Body of pancreas (tissue), 4 donors: ENCODE measurements at regions not wholly inside any gene's neighbourhood (a gene's known extent, or its start where the extent isn't known, plus 50 kb on each side); places are given as distances from the start of the nearest gene placed in this dataset.
"Not testable (repeated sequence)": the region's sequence is repeated elsewhere in the genome, so short reads cannot be mapped to it uniquely, and the experiment has no call there.

Experiments used
- ATAC-seq: fragments of 150-250 bp; one replicate; pipeline ENCODE4 v1.9.1; 2016
- DNase-seq, 4 donors: peaks; one replicate each; pipeline ENCODE4 v3.0.0-alpha.2; 2019
- H3K27ac ChIP-seq, 4 donors: fragments of 200-600 bp; sonication (generic); 1 replicate in 3 of 4; 2 replicates in 1 of 4; pipeline versions ENCODE4 v1.5.1 to v1.6.1; 2016 to 2019; ENCODE audit warnings: mild to moderate bottlenecking in 1 of 4, mixed read lengths in 1 of 4, moderate library complexity in 1 of 4
- H3K27me3 ChIP-seq, 2 donors: fragments of 200-600 bp; sonication (generic); one replicate each; pipeline ENCODE4 v1.6.0; 2016; ENCODE audit warnings: mild to moderate bottlenecking in 1 of 2
- H3K36me3 ChIP-seq, 2 donors: fragments of 200-600 bp; sonication (generic); replicated peaks in 1 of 2; 2 replicates each; pipeline ENCODE4 v1.5.1; 2016; ENCODE audit warnings: low read depth in 2 of 2; ENCODE audit not compliant: insufficient read depth in 1 of 2
- H3K4me1 ChIP-seq: fragments of 200-600 bp; sonication (generic); one replicate; pipeline ENCODE4 v1.6.0; 2016
- H3K4me3 ChIP-seq, 2 donors: fragments of 200-600 bp; sonication (generic); 1 replicate in 1 of 2; 2 replicates in 1 of 2; pipeline ENCODE4 v1.5.1; 2016 to 2019
- H3K9me3 ChIP-seq, 3 donors: fragments of 200-600 bp; sonication (generic); 1 replicate in 2 of 3; 2 replicates in 1 of 3; pipeline ENCODE4 v1.5.1; 2016
- POLR2A ChIP-seq, 3 donors: fragments of 450-650 bp; IDR thresholded peaks; one replicate each; pipeline ENCODE4 v1.6.1; 2016; ENCODE audit warnings: antibody characterized with exemption in 3 of 3, mild to moderate bottlenecking in 2 of 3
- WGBS, 2 donors: methylation state at CpG; one replicate each; pipeline ENCODE4 v1.1.5; 2017; 5-methylcytosine and 5-hydroxymethylcytosine counted together
- intact Hi-C: fragments of 100-400 bp; cut with DNase I; formaldehyde crosslinking; loops from one replicate; pipeline ENCODE4 v1.15.1; 2023
- TF ChIP-seq, protein P1 (sequence below), 7 experiments: fragments of 450-650 bp in 4 of 7; fragments of 200-600 bp in 3 of 7; sonication (generic) in 3 of 7; IDR thresholded peaks; one replicate each; pipeline ENCODE4 v1.5.1; 2016 to 2019; ENCODE audit warnings: antibody characterized with exemption in 7 of 7

DNA sequence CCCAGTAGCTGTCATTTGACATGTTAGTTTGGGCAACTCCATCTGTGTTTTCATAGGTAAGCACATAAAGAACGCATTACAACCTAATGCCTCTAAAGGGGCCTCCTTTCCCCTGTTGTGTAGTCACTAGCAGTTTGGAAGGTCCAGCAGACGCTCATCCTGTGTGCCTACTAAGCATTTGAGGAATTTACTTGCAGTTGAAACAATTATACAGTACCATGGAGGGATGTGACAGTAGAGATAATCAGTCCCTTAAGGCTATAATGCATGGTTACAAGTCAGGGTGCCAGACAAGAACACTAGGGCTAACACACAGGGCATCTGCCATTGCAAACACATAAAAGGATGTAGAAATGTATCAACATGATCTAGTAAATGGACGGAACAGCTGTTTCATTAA is 138.3 kb downstream of the PCDH10 start:
- intact Hi-C loops, result no loop called here
- TF ChIP-seq, protein P1, sequence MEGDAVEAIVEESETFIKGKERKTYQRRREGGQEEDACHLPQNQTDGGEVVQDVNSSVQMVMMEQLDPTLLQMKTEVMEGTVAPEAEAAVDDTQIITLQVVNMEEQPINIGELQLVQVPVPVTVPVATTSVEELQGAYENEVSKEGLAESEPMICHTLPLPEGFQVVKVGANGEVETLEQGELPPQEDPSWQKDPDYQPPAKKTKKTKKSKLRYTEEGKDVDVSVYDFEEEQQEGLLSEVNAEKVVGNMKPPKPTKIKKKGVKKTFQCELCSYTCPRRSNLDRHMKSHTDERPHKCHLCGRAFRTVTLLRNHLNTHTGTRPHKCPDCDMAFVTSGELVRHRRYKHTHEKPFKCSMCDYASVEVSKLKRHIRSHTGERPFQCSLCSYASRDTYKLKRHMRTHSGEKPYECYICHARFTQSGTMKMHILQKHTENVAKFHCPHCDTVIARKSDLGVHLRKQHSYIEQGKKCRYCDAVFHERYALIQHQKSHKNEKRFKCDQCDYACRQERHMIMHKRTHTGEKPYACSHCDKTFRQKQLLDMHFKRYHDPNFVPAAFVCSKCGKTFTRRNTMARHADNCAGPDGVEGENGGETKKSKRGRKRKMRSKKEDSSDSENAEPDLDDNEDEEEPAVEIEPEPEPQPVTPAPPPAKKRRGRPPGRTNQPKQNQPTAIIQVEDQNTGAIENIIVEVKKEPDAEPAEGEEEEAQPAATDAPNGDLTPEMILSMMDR (IDR thresholded peaks at IDR 0.05), result no peak
- TF ChIP-seq POLR2A (IDR thresholded peaks at IDR 0.05), result no peak
- WGBS, 2 donors, result 33% methylated on average over 3 of the region's 3 CpGs
- no peaks in the 10 kb centered on the region for H3K9me3 ChIP-seq
- H3K27ac ChIP-seq, result no peak overlapping the region
- ATAC-seq (no peak), DNase-seq (no peak)
- no peaks in the 10 kb centered on the region for H3K4me1 ChIP-seq
- no peak overlapping the region for H3K4me3 ChIP-seq
- H3K27me3 ChIP-seq, result no peaks in the 10 kb centered on the region
- H3K36me3 ChIP-seq, result no peaks in the 10 kb centered on the region

DNA sequence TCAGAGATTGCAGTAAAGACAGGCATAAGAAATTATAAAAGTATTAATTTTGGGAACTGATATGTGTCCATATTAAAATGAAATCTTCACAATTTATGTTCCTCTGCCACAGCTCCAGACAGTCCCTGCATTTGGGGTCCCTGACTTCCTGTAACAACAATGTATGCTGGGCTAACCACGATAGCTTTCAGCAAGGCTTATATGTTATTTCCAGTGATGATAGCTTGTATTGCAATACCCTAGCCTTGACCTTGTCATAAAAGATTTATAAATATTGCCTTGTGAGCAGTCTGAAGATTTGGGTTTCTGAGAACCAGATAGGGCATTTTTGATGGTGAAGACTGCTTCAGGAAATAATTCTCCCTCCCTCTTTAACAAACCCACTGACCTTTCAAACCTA is 129.5 kb downstream of the PCDH10 start:
- intact Hi-C loops, result no loop called here
- WGBS, 2 donors, result 60 to 65% methylated on average over 1 of the region's 1 CpG
- no peak for ATAC-seq

DNA sequence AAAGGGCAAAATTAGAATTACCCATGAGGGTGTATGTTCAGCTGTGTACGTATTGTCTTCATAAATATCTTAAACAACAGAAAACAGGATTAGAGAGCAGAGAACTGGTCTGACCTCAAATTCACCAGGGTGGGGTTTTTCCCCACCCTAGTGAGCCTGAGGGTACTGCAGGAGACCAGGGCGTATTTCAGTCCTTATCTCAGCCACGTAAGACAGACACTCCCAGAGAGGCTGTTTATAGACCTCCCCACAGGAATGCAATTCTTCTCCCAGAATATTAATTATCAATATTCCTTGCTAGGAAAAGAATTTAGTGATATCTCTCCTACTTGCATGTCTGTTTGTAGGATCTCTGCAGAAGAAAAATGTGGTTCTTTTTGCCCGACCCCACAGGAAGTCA is 128.8 kb downstream of the PCDH10 start:
- H3K9me3 ChIP-seq, H3K4me1 ChIP-seq, H3K4me3 ChIP-seq, intact Hi-C loops, H3K27me3 ChIP-seq, ATAC-seq, H3K27ac ChIP-seq, H3K36me3 ChIP-seq, DNase-seq: not testable (repeated sequence)
- WGBS, 2 donors, result 60 to 73% methylated on average over 4 of the region's 4 CpGs

More for the DNA sequence above, 129.5 kb downstream of the PCDH10 start:
- no peaks in the 10 kb centered on the region for H3K27me3 ChIP-seq
- H3K4me1 ChIP-seq, result no peaks in the 10 kb centered on the region
- no peaks in the 10 kb centered on the region for H3K36me3 ChIP-seq
- H3K27ac ChIP-seq, result no peak overlapping the region
- DNase-seq, result no peak
- no peak overlapping the region for H3K4me3 ChIP-seq
- no peaks in the 10 kb centered on the region for H3K9me3 ChIP-seq
- TF ChIP-seq, protein P1 (IDR thresholded peaks at IDR 0.05), result no peak
- no peak for TF ChIP-seq POLR2A (IDR thresholded peaks at IDR 0.05)

DNA sequence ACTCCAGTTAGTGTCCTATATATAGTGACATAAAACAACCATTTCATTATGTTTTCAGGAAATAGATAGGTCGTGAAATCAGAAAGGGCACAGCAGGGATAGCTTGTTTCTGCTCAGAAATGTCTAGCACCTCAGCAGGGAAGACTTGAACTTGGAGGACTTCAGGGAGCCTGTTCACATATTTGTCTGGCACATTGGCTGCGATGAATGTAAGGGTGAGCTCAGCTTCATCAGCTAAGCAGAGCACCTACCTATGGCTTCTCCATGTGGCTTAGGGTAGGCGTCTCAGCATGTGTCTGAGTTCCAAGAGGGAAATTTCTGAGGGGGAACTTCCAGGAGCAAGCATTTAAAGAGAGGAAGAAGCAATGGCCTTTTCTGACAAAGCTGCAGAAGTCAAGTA is 126.2 kb downstream of the PCDH10 start:
- Histone ChIP-seq H3K4me3 (no peak overlapping the region), H3K36me3 (no peaks in the 10 kb centered on the region), H3K4me1 (no peaks in the 10 kb centered on the region), H3K27me3 (no peaks in the 10 kb centered on the region), H3K9me3 (no peaks in the 10 kb centered on the region), H3K27ac (no peak overlapping the region)
- intact Hi-C loops, result no loop called here
- ATAC-seq, result no peak
- TF ChIP-seq, protein P1 (IDR thresholded peaks at IDR 0.05), result no peak
- no peak for TF ChIP-seq POLR2A (IDR thresholded peaks at IDR 0.05)
- DNase-seq, result no peak
- 55 to 65% methylated on average over 3 of the region's 3 CpGs for WGBS, 2 donors

DNA sequence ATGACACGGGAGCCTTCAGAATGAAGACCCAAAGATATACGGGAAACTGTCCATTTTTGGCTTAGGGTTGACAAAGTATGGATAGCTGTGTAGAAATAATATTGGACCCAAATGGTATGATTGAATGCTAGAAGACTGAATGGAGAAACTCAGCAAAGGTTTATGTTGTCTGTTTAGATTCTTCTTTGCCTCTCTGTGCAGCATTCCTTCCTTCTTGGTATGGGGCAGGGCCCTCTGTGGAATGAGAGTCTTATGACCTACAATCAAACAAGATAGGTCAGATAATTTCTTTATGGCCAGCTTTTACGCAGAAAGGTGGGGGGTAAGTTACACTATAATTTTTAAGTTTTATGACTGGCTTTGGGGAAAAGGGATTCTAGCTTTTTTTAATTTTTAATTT is 124.3 kb downstream of the PCDH10 start:
- no peak overlapping the region for H3K4me3 ChIP-seq

More for the DNA sequence above, 124.3 kb downstream of the PCDH10 start:
- 49 to 52% methylated on average over 3 of the region's 3 CpGs for WGBS, 2 donors
- TF ChIP-seq, protein P1 (IDR thresholded peaks at IDR 0.05), result no peak
- no peak for TF ChIP-seq POLR2A (IDR thresholded peaks at IDR 0.05)
- ATAC-seq (no peak), DNase-seq (no peak)
- no peak overlapping the region for H3K27ac ChIP-seq
- intact Hi-C loops, result no loop called here
- no peaks in the 10 kb centered on the region for H3K4me1 ChIP-seq
- no peaks in the 10 kb centered on the region for H3K27me3 ChIP-seq
- no peaks in the 10 kb centered on the region for H3K9me3 ChIP-seq
- no peaks in the 10 kb centered on the region for H3K36me3 ChIP-seq
